Mesendoderm (in vitro differentiated cells): ENCODE measurements at regions not wholly inside any gene's neighbourhood (a gene's known extent, or its start where the extent isn't known, plus 50 kb on each side); places are given as distances from the start of the nearest gene placed in this dataset. TPM values are rescaled to one million over a fixed set of nuclear protein-coding genes. Genes with fewer than 3 reads are reported as not detected.
A peak's percentile ranks its signal among the peaks of the same experiment; 100 is the strongest.

Experiments
- DNase-seq: peaks from one replicate; pipeline ENCODE4 v3.0.0; 2013
- H2AK5ac ChIP-seq: 2 replicates; pipeline ENCODE4 v1.6.1; 2013; ENCODE audit warnings: low read length, inconsistent platforms
- H2BK120ac ChIP-seq: 2 replicates; pipeline ENCODE4 v1.6.1; 2013; ENCODE audit warnings: low read depth, mild to moderate bottlenecking, low read length, moderate library complexity, mixed read lengths
- H2BK15ac ChIP-seq: replicated peaks from 2 replicates; pipeline ENCODE4 v1.6.1; 2013; ENCODE audit warnings: low read depth, mild to moderate bottlenecking, moderate library complexity
- H2BK5ac ChIP-seq: 2 replicates; pipeline ENCODE4 v1.6.1; 2013; ENCODE audit warnings: low read length, inconsistent platforms
- H3K18ac ChIP-seq: 2 replicates; pipeline ENCODE4 v1.6.1; 2013; ENCODE audit warnings: mild to moderate bottlenecking, low read length, mixed read lengths
- H3K23ac ChIP-seq: one replicate; pipeline ENCODE4 v1.6.1; 2013; ENCODE audit warnings: low read length
- H3K27ac ChIP-seq: 2 replicates; pipeline ENCODE4 v1.5.1; 2013; ENCODE audit warnings: low read depth, mild to moderate bottlenecking, inconsistent platforms, low read length, moderate library complexity
- H3K27me3 ChIP-seq: 2 replicates; pipeline ENCODE4 v1.6.1; 2013; ENCODE audit warnings: low read length, control low read depth, mild to moderate bottlenecking, inconsistent platforms; ENCODE audit not compliant: insufficient read depth, poor library complexity
- H3K36me3 ChIP-seq: 2 replicates; pipeline ENCODE4 v1.6.1; 2013; ENCODE audit warnings: low read length, inconsistent platforms; ENCODE audit not compliant: control insufficient read depth, insufficient read depth
- H3K4ac ChIP-seq: one replicate; pipeline ENCODE4 v1.6.1; 2013; ENCODE audit warnings: low read depth, mild to moderate bottlenecking, low read length, moderate library complexity
- H3K4me1 ChIP-seq: 2 replicates; pipeline ENCODE4 v1.6.1; 2013; ENCODE audit warnings: low read depth, low read length, inconsistent platforms; ENCODE audit not compliant: control insufficient read depth
- H3K4me2 ChIP-seq: 2 replicates; pipeline ENCODE4 v1.6.1; 2013; ENCODE audit warnings: low read length
- H3K4me3 ChIP-seq: 2 replicates; pipeline ENCODE4 v1.5.1; 2013; ENCODE audit warnings: mild to moderate bottlenecking, low read length
- H3K56ac ChIP-seq: one replicate; pipeline ENCODE4 v1.6.1; 2013; ENCODE audit warnings: low read length
- H3K79me1 ChIP-seq: 2 replicates; pipeline ENCODE4 v1.6.1; 2013; ENCODE audit warnings: low read length, inconsistent platforms
- H3K79me2 ChIP-seq: 2 replicates; pipeline ENCODE4 v1.6.1; 2013; ENCODE audit warnings: mild to moderate bottlenecking, low read length; ENCODE audit not compliant: control insufficient read depth, insufficient read depth
- H3K9ac ChIP-seq: 2 replicates; pipeline ENCODE4 v1.6.1; 2013; ENCODE audit warnings: low read length, inconsistent platforms
- H4K5ac ChIP-seq: one replicate; pipeline ENCODE4 v1.6.1; 2013; ENCODE audit warnings: low read length
- H4K8ac ChIP-seq: one replicate; pipeline ENCODE4 v1.6.1; 2013; ENCODE audit warnings: low read depth, mild to moderate bottlenecking, control low read depth, low read length, moderate library complexity
- WGBS: extraction: QIAGEN DNeasy Blood & Tissue Kit; methylation state at CpG from one replicate; pipeline ENCODE4 v1.1.7; 2013; ENCODE audit warnings: low lambda C conversion rate, missing lambda C conversion rate; ENCODE audit not compliant: insufficient coverage; ENCODE audit errors: extremely low coverage; 5-methylcytosine and 5-hydroxymethylcytosine counted together
- small RNA-seq: library from polyadenylated mRNA; stranded (forward); fragments of <200 nt; extraction: miRNeasy Mini kit (QIAGEN cat#:217004); gene quantifications from one replicate; pipeline ENCODE3, GENCODE V24; 2013; ENCODE audit not compliant: insufficient read depth

GRCh38 chr15:62989366-62990055, 53.0 kb upstream of the TPM1 start:
- Histone ChIP-seq H3K27me3 (no peaks in the 10 kb centered on the region), H4K8ac (no peak overlapping the region), H3K79me2 (no peaks in the 10 kb centered on the region), H3K23ac (no peak overlapping the region), H2BK15ac (no peak overlapping the region), H3K79me1 (no peaks in the 10 kb centered on the region), H3K56ac (no peak overlapping the region), H3K27ac (no peak overlapping the region), H3K4ac (no peak overlapping the region), H3K4me3 (no peak overlapping the region), H3K4me2 (no peak overlapping the region), H2BK5ac (no peak overlapping the region), H3K18ac (no peak overlapping the region), H3K36me3 (no peaks in the 10 kb centered on the region), H3K4me1 (no peaks in the 10 kb centered on the region), H2BK120ac (no peak overlapping the region), H4K5ac (no peak overlapping the region), H2AK5ac (no peak overlapping the region), H3K9ac (no peak overlapping the region)
- WGBS: no CpG with 5 or more reads among the region's 10 CpGs
- DNase-seq: no peak

- H3K79me1 ChIP-seq: no peaks in the 10 kb centered on the region
- WGBS: no CpG with 5 or more reads among the region's 2 CpGs
- H3K23ac ChIP-seq: no peak overlapping the region
- no peak overlapping the region for H2BK15ac ChIP-seq
- H3K79me2 ChIP-seq: no peaks in the 10 kb centered on the region
- no peak overlapping the region for H3K9ac ChIP-seq
- H3K4me1 ChIP-seq: no peaks in the 10 kb centered on the region
- no peaks in the 10 kb centered on the region for H3K27me3 ChIP-seq
- no peak overlapping the region for H2BK120ac ChIP-seq
- no peak overlapping the region for H3K4ac ChIP-seq
- DNase-seq: no peak
- H3K4me2 ChIP-seq: no peak overlapping the region
- H3K36me3 ChIP-seq: no peaks in the 10 kb centered on the region
- no peak overlapping the region for H4K5ac ChIP-seq
- no peak overlapping the region for H3K56ac ChIP-seq
- no peak overlapping the region for H2BK5ac ChIP-seq
- no peak overlapping the region for H3K18ac ChIP-seq
- H3K4me3 ChIP-seq: no peak overlapping the region
- H3K27ac ChIP-seq: no peak overlapping the region
- no peak overlapping the region for H2AK5ac ChIP-seq
- no peak overlapping the region for H4K8ac ChIP-seq
Measured at GRCh38 chr15:62991698-62992097, 50.8 kb upstream of the TPM1 start.

GRCh38 chr15:62992302-62992701, 50.2 kb upstream of the TPM1 start:
- Histone ChIP-seq H3K27me3 (no peaks in the 10 kb centered on the region), H3K4me2 (no peak overlapping the region), H2AK5ac (no peak overlapping the region), H2BK15ac (no peak overlapping the region), H3K4ac (no peak overlapping the region), H3K9ac (no peak overlapping the region), H2BK5ac (no peak overlapping the region), H3K56ac (no peak overlapping the region), H3K4me1 (no peaks in the 10 kb centered on the region), H3K27ac (no peak overlapping the region), H3K23ac (no peak overlapping the region), H3K79me1 (no peaks in the 10 kb centered on the region), H3K18ac (no peak overlapping the region), H3K4me3 (no peak overlapping the region), H2BK120ac (no peak overlapping the region), H4K5ac (no peak overlapping the region), H4K8ac (no peak overlapping the region), H3K36me3 (no peaks in the 10 kb centered on the region), H3K79me2 (no peaks in the 10 kb centered on the region)
- no CpG with 5 or more reads among the region's 3 CpGs for WGBS
- no peak for DNase-seq

Small RNAs in the stretch of these regions (small RNA-seq; reads per million reads assigned to genes)
- gene MIR190A: 79.9 reads per million, percentile 95 among the genes with 10 or more reads in this experiment
- not detected for gene MIR6085
- gene MIR8067: not detected
- not detected for gene RF00017
